Endothelial cell of umbilical vein (primary cell): ENCODE measurements at regions not wholly inside any gene's neighbourhood (a gene's known extent, or its start where the extent isn't known, plus 50 kb on each side); places are given as distances from the start of the nearest gene placed in this dataset.
"Not testable (repeated sequence)": the region's sequence is repeated elsewhere in the genome, so short reads cannot be mapped to it uniquely, and the experiment has no call there.

Experiments
- BruUV-seq: library from RNA; stranded (reverse); fragments of 400-500 nt; replicated peaks from 2 replicates; lab custom pipeline; 2021; lab: Mats Ljungman, UMichigan
- CTCF ChIA-PET: fragments of 300-600, 350-600 bp; sonication (Branson Sonifier 250); formaldehyde crosslinking; loops from one replicate; lab custom pipeline; 2021; ENCODE audit warnings: antibody characterized with exemption, inconsistent platforms; lab: Charles Lee
- POLR2A ChIA-PET: fragments of 300-600, 350-600 bp; sonication (Branson Sonifier 250); formaldehyde crosslinking; loops from one replicate; lab custom pipeline; 2021; ENCODE audit warnings: antibody characterized with exemption, inconsistent platforms; lab: Charles Lee
- DNase-seq: peaks from one replicate; pipeline ENCODE4 v3.0.0-alpha.2; 2011; ENCODE audit warnings: low read depth, low spot score
- FAIRE-seq: peaks from 2 replicates; lab custom pipeline; 2011; peaks lifted over from hg19 to GRCh38; lab: Jason Lieb, UNC
- H2AFZ ChIP-seq: 2 replicates; pipeline ENCODE4 v1.6.0; 2012; ENCODE audit warnings: low read depth, low read length, control low read depth, inconsistent platforms
- H3K27ac ChIP-seq: 2 replicates; pipeline ENCODE4 v1.5.1; 2011; ENCODE audit warnings: low read depth, mild to moderate bottlenecking, control low read depth, low read length, moderate library complexity; ENCODE audit not compliant: insufficient read depth
- H3K27me3 ChIP-seq, 2 experiments: 2 replicates each; pipeline versions ENCODE4 v1.6.0 to v1.6.1; 2011; ENCODE audit warnings: low read length in 2 of 2, mixed read lengths in 1 of 2; ENCODE audit not compliant: control insufficient read depth in 2 of 2, insufficient read depth in 2 of 2
- H3K36me3 ChIP-seq, 2 experiments: 2 replicates in 1 of 2; 3 replicates in 1 of 2; pipeline ENCODE4 v1.5.1; 2011; ENCODE audit warnings: low read length in 2 of 2, mild to moderate bottlenecking in 1 of 2, moderate library complexity in 1 of 2; ENCODE audit not compliant: control insufficient read depth in 2 of 2, insufficient read depth in 2 of 2; ENCODE audit errors: extremely low read depth in 1 of 2
- H3K4me1 ChIP-seq: 3 replicates; pipeline ENCODE4 v1.5.1; 2011; ENCODE audit warnings: mild to moderate bottlenecking, low read length; ENCODE audit not compliant: control insufficient read depth, insufficient read depth; ENCODE audit errors: extremely low read depth
- H3K4me2 ChIP-seq: 2 replicates; pipeline ENCODE4 v1.6.1; 2011; ENCODE audit warnings: low read length, control low read depth, mixed read lengths; ENCODE audit not compliant: insufficient read depth
- H3K4me3 ChIP-seq, 3 experiments: fragments of 200-600 bp in 1 of 3; sonication (generic), shearing (Covaris generic) in 1 of 3; replicated peaks in 1 of 3; 2 replicates each; pipeline ENCODE4 v1.5.1; 2011 to 2016; ENCODE audit warnings: control low read depth in 3 of 3, low read length in 3 of 3, mild to moderate bottlenecking in 2 of 3, inconsistent platforms in 1 of 3, low read depth in 1 of 3, moderate library complexity in 1 of 3; ENCODE audit not compliant: insufficient read depth in 1 of 3
- H3K79me2 ChIP-seq: 2 replicates; pipeline ENCODE4 v1.6.0; 2012; ENCODE audit warnings: low read length, inconsistent platforms; ENCODE audit not compliant: control insufficient read depth, insufficient read depth
- H3K9ac ChIP-seq: replicated peaks from 2 replicates; pipeline ENCODE3; 2011; ENCODE audit warnings: low read length, control low read depth; ENCODE audit not compliant: insufficient read depth; ENCODE audit errors: extremely low read depth
- H3K9me1 ChIP-seq: replicated peaks from 3 replicates; pipeline ENCODE4 v1.6.0; 2011; ENCODE audit warnings: mild to moderate bottlenecking, low read length; ENCODE audit not compliant: control insufficient read depth, insufficient read depth; ENCODE audit errors: extremely low read depth
- H3K9me3 ChIP-seq: replicated peaks from 2 replicates; pipeline ENCODE4 v1.5.1; 2012; ENCODE audit warnings: low read length, inconsistent platforms; ENCODE audit not compliant: control insufficient read depth, insufficient read depth
- H4K20me1 ChIP-seq: replicated peaks from 2 replicates; pipeline ENCODE3; 2011; ENCODE audit warnings: mild to moderate bottlenecking, low read length; ENCODE audit not compliant: control insufficient read depth, insufficient read depth; ENCODE audit errors: extremely low read depth
- EZH2 ChIP-seq: IDR thresholded peaks from 2 replicates; pipeline ENCODE4 v1.6.1; 2012; ENCODE audit warnings: borderline replicate concordance, low read depth, mild to moderate bottlenecking, moderate library complexity, low read length, inconsistent platforms; ENCODE audit not compliant: severe bottlenecking
- FOS ChIP-seq: IDR thresholded peaks from 2 replicates; pipeline ENCODE4 v1.6.1; 2011; ENCODE audit warnings: mild to moderate bottlenecking, low read length, moderate library complexity, borderline replicate concordance; ENCODE audit not compliant: insufficient read depth
- GATA2 ChIP-seq: IDR thresholded peaks from 2 replicates; pipeline ENCODE4 v1.7.0; 2011; ENCODE audit warnings: low read depth, mild to moderate bottlenecking, moderate library complexity, mixed read lengths, low read length; ENCODE audit not compliant: insufficient read length, insufficient read depth
- JUN ChIP-seq: IDR thresholded peaks from 2 replicates; pipeline ENCODE4 v1.6.1; 2011; ENCODE audit warnings: borderline replicate concordance, low read depth; ENCODE audit not compliant: insufficient read length, insufficient read depth
- MYC ChIP-seq: IDR thresholded peaks from one replicate; pipeline ENCODE4 v1.6.1; 2011; ENCODE audit warnings: mild to moderate bottlenecking, low read depth, low read length
- POLR2A ChIP-seq: IDR thresholded peaks from 2 replicates; pipeline ENCODE4 v1.6.1; 2012; ENCODE audit warnings: low read depth, mild to moderate bottlenecking, control low read depth, low read length
- POLR2AphosphoS5 ChIP-seq: IDR thresholded peaks from 2 replicates; pipeline ENCODE4 v1.6.1; 2012; ENCODE audit warnings: low read depth, mild to moderate bottlenecking, control low read depth, low read length, moderate library complexity; ENCODE audit not compliant: insufficient read depth
- dilution Hi-C: fragments of 300-500 bp; cut with MboI; formaldehyde crosslinking; loops from one replicate; pipeline ENCODE4 v1.15.0; 2019; ENCODE audit warnings: low sequenced_read_pairs; ENCODE audit not compliant: extremely low pct_ligation_motif_present
- intact Hi-C: fragments of 100-400 bp; cut with micrococcal nuclease; formaldehyde crosslinking; loops from one replicate; pipeline ENCODE4 v1.10.0; 2022
- TF ChIP-seq, protein P1 (sequence below): IDR thresholded peaks from 2 replicates; pipeline ENCODE4 v1.6.1; 2011; ENCODE audit not compliant: insufficient read depth, insufficient read length
- TF ChIP-seq, protein P2 (sequence below), 2 donors: IDR thresholded peaks; 1 replicate in 1 of 2; 2 replicates in 1 of 2; pipeline ENCODE4 v1.5.1; 2011; ENCODE audit warnings: low read length in 2 of 2, mild to moderate bottlenecking in 2 of 2, moderate library complexity in 2 of 2, control low read depth in 1 of 2, inconsistent platforms in 1 of 2, low read depth in 1 of 2; ENCODE audit not compliant: insufficient read depth in 1 of 2; ENCODE audit errors: extremely low read depth in 1 of 2

DNA sequence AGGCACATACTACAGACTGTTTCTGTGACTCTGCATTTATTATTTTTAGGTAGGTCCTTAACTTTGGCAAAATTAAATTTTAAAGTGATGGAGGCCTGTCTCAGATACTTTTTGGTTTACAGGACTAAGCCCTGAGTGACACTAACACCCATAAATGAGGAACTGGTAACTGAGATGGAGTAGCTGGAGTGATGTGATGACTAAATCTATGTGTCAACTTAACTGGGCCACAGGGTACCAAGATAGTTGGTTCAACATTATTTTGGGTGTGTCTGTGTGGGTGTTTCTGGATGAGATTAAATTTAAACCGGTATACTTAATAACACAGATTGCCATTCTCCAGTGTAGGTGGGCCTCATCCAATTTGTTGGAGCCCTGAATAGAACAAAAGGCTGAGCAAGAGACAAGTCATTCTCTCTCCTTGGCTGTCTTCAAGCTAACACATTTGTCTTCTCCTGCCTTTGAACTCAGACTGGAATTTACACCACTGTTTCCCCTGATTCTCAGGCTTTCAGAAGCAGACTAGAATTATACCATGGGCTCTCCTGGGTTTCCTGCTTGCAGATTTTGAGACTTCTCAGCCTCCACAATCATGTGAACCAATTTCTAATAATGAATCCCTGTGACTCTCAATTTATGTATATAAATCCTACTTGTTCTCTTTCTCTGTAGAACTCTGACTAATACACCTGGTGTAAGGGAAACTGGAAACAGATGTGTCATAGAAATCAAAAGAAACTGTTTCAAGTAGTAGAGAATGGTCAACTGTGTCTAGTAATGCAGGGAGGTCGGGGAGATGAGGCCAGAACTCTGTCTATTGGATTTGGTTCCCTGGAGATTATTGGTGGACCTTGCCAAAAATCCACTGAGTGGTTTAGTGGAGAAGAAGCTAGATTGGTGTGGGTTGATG is 579.2 kb downstream of the EPM2A start:
- Histone ChIP-seq H4K20me1 (no peaks in the 10 kb centered on the region), H3K36me3 (no peaks in the 10 kb centered on the region), H3K79me2 (no peaks in the 10 kb centered on the region), H3K9ac (no peak overlapping the region), H3K4me3 (no peak overlapping the region), H2AFZ (no peak overlapping the region), H3K4me2 (no peak overlapping the region), H3K4me1 (no peaks in the 10 kb centered on the region), H3K27me3 (no peaks in the 10 kb centered on the region), H3K9me3 (no peaks in the 10 kb centered on the region), H3K27ac (no peak overlapping the region), H3K9me1 (no peaks in the 10 kb centered on the region)
- dilution Hi-C loops (no loop called here), intact Hi-C loops (no loop called here)
- TF ChIP-seq EZH2 (no peak), FOS (no peak), JUN (no peak), GATA2 (no peak), MYC (no peak), POLR2AphosphoS5 (no peak), POLR2A (no peak)
- TF ChIP-seq, protein P1, sequence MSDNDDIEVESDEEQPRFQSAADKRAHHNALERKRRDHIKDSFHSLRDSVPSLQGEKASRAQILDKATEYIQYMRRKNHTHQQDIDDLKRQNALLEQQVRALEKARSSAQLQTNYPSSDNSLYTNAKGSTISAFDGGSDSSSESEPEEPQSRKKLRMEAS, result no peak
- TF ChIP-seq, protein P2, sequence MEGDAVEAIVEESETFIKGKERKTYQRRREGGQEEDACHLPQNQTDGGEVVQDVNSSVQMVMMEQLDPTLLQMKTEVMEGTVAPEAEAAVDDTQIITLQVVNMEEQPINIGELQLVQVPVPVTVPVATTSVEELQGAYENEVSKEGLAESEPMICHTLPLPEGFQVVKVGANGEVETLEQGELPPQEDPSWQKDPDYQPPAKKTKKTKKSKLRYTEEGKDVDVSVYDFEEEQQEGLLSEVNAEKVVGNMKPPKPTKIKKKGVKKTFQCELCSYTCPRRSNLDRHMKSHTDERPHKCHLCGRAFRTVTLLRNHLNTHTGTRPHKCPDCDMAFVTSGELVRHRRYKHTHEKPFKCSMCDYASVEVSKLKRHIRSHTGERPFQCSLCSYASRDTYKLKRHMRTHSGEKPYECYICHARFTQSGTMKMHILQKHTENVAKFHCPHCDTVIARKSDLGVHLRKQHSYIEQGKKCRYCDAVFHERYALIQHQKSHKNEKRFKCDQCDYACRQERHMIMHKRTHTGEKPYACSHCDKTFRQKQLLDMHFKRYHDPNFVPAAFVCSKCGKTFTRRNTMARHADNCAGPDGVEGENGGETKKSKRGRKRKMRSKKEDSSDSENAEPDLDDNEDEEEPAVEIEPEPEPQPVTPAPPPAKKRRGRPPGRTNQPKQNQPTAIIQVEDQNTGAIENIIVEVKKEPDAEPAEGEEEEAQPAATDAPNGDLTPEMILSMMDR (IDR thresholded peaks at IDR 0.05; ENCODE audit: extremely low read depth in 1 of 2, insufficient read depth in 1 of 2, low read depth in 1 of 2, low read length in 2 of 2), result no peak
- ChIA-PET CTCF (interaction anchor here (0.7 to 1.4 kb wide), 2 partner anchors 19 to 548 kb away, joined by 3 to 5 read pairs; no protein-coding TSS in a partner anchor), POLR2A (no interaction called here)
- DNase-seq (no peak), FAIRE-seq (no peak)
- BruUV-seq, result no TSS peak

DNA sequence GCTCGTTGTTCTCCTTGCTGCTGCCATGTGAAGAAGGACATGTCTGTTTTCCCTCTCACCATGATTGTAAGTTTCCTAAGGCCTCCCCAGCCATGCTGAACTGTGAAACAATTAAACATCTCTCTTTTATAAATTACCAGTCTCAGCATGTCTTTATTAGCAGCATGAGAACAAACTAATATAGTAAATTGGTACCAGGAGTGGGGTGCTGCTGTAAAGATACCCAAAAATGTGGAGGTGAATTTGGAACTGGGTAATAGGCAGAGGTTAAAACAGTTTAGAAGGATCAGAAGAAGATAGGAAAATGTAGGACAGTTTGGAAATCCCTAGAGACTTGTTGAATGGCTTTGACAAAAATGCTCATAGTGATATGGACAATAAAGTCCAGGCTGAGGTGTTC is 576.7 kb downstream of the EPM2A start:
- H3K4me3 ChIP-seq, dilution Hi-C loops, H4K20me1 ChIP-seq, H3K4me1 ChIP-seq, H2AFZ ChIP-seq, CTCF ChIA-PET, POLR2A ChIA-PET, H3K9ac ChIP-seq, DNase-seq, H3K36me3 ChIP-seq, H3K79me2 ChIP-seq, H3K9me1 ChIP-seq, H3K27me3 ChIP-seq, BruUV-seq, FAIRE-seq, H3K27ac ChIP-seq, intact Hi-C loops, H3K4me2 ChIP-seq, H3K9me3 ChIP-seq: not testable (repeated sequence)
